NCI-H2107 treated with DMSO at 0.1 percent for 48 hours (cell line): ENCODE measurements at regions not wholly inside any gene's neighbourhood (a gene's known extent, or its start where the extent isn't known, plus 50 kb on each side); places are given as distances from the start of the nearest gene placed in this dataset.

ENCODE experiments used
- DNase-seq: peaks from one replicate; lab custom pipeline; 2025; ENCODE audit not compliant: unreplicated experiment; lab: John Stamatoyannopoulos, UW

GRCh38 chr17:62882878-62883277 lies 74.8 kb upstream of the MARCHF10 start:
- no peak for DNase-seq

- DNase-seq, result no peak
Measured at GRCh38 chr17:62882284-62882683, 74.2 kb upstream of the MARCHF10 start.

- DNase-seq, result no peak
Measured at GRCh38 chr17:62880120-62880519, 72.0 kb upstream of the MARCHF10 start.

- DNase-seq, result no peak
Measured at GRCh38 chr17:62876673-62877405, 68.7 kb upstream of the MARCHF10 start.

GRCh38 chr17:62876063-62876462 lies 67.9 kb upstream of the MARCHF10 start:
- DNase-seq, result no peak

- no peak for DNase-seq
Measured at GRCh38 chr17:62875296-62875695, 67.2 kb upstream of the MARCHF10 start.

- DNase-seq, result no peak
Measured at GRCh38 chr17:62871291-62871690, 63.2 kb upstream of the MARCHF10 start.

- no peak for DNase-seq
Measured at GRCh38 chr17:62870552-62870971, 62.4 kb upstream of the MARCHF10 start.

- DNase-seq, result peak; percentile 38
Measured at GRCh38 chr17:62870030-62870541, 62.0 kb upstream of the MARCHF10 start.

GRCh38 chr17:62868723-62869122 lies 60.6 kb upstream of the MARCHF10 start:
- DNase-seq, result no peak

GRCh38 chr17:62868008-62868407 lies 59.9 kb upstream of the MARCHF10 start:
- DNase-seq, result no peak

- no peak for DNase-seq
Measured at GRCh38 chr17:62867303-62867702, 59.2 kb upstream of the MARCHF10 start.

- no peak for DNase-seq
Measured at GRCh38 chr17:62866471-62866870, 58.4 kb upstream of the MARCHF10 start.

GRCh38 chr17:62865586-62865985 lies 57.5 kb upstream of the MARCHF10 start:
- no peak for DNase-seq

GRCh38 chr17:62862251-62862650 lies 54.1 kb upstream of the MARCHF10 start:
- no peak for DNase-seq

GRCh38 chr17:62860962-62861873 lies 53.1 kb upstream of the MARCHF10 start:
- no peak for DNase-seq

- DNase-seq, result no peak
Measured at GRCh38 chr17:62859146-62859545, 51.0 kb upstream of the MARCHF10 start.
